ENCODE measurements at regions not wholly inside any gene's neighbourhood (a gene's known extent, or its start where the extent isn't known, plus 50 kb on each side); places are given as distances from the start of the nearest gene placed in this dataset.

DNA sequence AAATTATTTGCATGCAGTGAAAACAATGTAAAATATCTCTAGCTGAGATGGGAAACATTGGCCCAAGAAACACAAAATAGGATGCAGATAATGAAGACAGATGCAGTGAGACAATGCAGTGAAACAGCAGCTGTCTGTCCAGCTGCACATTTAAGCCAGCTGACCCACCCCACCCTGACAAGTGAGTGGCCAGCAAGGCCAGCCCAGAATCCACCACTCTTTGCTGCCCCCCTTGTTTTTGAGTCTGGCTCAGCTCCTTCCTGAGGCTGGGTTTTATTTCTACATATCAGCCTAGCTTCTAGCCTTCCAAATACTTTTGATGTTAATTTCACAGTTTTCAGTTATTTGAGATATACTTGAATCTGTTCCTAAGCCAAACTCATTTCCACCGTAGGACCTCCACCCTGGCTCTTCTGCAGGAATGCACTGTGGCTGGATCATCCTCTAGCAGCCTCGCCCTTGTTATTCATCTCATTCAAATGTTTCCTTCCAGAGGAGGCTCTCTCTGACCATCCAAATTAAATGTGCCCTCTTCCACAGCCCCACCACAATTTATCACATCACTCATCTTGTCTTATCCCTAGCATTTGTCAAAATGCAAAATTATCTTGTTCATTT is 154.1 kb upstream of the POU2AF2 start:
- peaks cover 8% of the 10 kb centered on the region for H3K9me3 ChIP-seq (ENCODE audit: severe bottlenecking)

GRCh38 chr11:111089759-111090158 is 155.8 kb upstream of the POU2AF2 start:
- no peak for DNase-seq
- Histone ChIP-seq H3K27ac (no peak overlapping the region), H3K4me3 (ENCODE audit: low read depth, low read length) (no peak overlapping the region), H3K9me3 (ENCODE audit: severe bottlenecking) (peaks cover 8% of the 10 kb centered on the region), H3K27me3 (ENCODE audit: insufficient read depth, low read depth, severe bottlenecking) (no peaks in the 10 kb centered on the region), H3K36me3 (no peaks in the 10 kb centered on the region)
- no peak for TF ChIP-seq CTCF (IDR thresholded peaks at IDR 0.05; ENCODE audit: low read depth, low read length)

More for the DNA sequence above, 154.1 kb upstream of the POU2AF2 start:
- no peak overlapping the region for H3K27ac ChIP-seq
- H3K27me3 ChIP-seq (ENCODE audit: insufficient read depth, low read depth, severe bottlenecking), result no peaks in the 10 kb centered on the region
- no peak for DNase-seq
- no peaks in the 10 kb centered on the region for H3K36me3 ChIP-seq
- no peak for TF ChIP-seq CTCF (IDR thresholded peaks at IDR 0.05; ENCODE audit: low read depth, low read length)
- no peak overlapping the region for H3K4me3 ChIP-seq (ENCODE audit: low read depth, low read length)

- no peak for TF ChIP-seq CTCF (IDR thresholded peaks at IDR 0.05; ENCODE audit: low read depth, low read length)
Measured at GRCh38 chr11:111088847-111089355, 156.6 kb upstream of the POU2AF2 start.

GRCh38 chr11:111086058-111086457 is 159.5 kb upstream of the POU2AF2 start:
- Histone ChIP-seq H3K27me3 (ENCODE audit: insufficient read depth, low read depth, severe bottlenecking) (no peaks in the 10 kb centered on the region), H3K4me3 (ENCODE audit: low read depth, low read length) (no peak overlapping the region), H3K27ac (no peak overlapping the region), H3K9me3 (ENCODE audit: severe bottlenecking) (peaks cover 8% of the 10 kb centered on the region), H3K36me3 (no peaks in the 10 kb centered on the region)
- DNase-seq, result peak; percentile 41
- TF ChIP-seq CTCF (IDR thresholded peaks at IDR 0.05; ENCODE audit: low read depth, low read length), result no peak

More at GRCh38 chr11:111088847-111089355, 156.6 kb upstream of the POU2AF2 start:
- Histone ChIP-seq H3K9me3 (ENCODE audit: severe bottlenecking) (peaks cover 8% of the 10 kb centered on the region), H3K36me3 (no peaks in the 10 kb centered on the region), H3K4me3 (ENCODE audit: low read depth, low read length) (no peak overlapping the region), H3K27ac (no peak overlapping the region), H3K27me3 (ENCODE audit: insufficient read depth, low read depth, severe bottlenecking) (no peaks in the 10 kb centered on the region)
- DNase-seq, result no peak

- H3K27ac ChIP-seq, result no peak overlapping the region
Measured at GRCh38 chr11:111082664-111083063, 162.9 kb upstream of the POU2AF2 start.

More at GRCh38 chr11:111082664-111083063, 162.9 kb upstream of the POU2AF2 start:
- Histone ChIP-seq H3K4me3 (ENCODE audit: low read depth, low read length) (no peak overlapping the region), H3K9me3 (ENCODE audit: severe bottlenecking) (no peaks in the 10 kb centered on the region), H3K27me3 (ENCODE audit: insufficient read depth, low read depth, severe bottlenecking) (no peaks in the 10 kb centered on the region), H3K36me3 (no peaks in the 10 kb centered on the region)
- no peak for DNase-seq
- no peak for TF ChIP-seq CTCF (IDR thresholded peaks at IDR 0.05; ENCODE audit: low read depth, low read length)
